ENCODE measurements at regions not wholly inside any gene's neighbourhood (a gene's known extent, or its start where the extent isn't known, plus 50 kb on each side); places are given as distances from the start of the nearest gene placed in this dataset.
A peak's percentile ranks its signal among the peaks of the same experiment; 100 is the strongest.

DNA sequence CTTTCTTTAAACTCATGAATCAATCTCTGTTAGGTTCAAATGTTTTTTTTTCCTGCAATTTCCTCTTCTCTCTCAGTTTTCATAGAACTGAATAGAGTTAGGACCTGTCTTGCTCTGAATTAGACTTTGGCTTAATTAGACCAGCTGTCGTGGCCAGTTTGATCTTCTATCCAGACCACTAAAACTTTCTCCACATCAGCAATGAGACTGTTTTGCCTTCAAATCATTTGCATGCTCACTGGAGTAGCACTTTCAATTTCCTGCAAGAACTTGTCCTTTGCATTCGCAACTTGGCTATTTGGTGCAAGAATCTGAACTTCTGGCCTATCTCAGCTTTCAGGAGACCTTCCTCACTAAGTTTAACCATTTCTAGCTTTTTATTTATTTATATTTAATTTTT lies 2002.2 kb upstream of the PIK3C3 start:
- Histone ChIP-seq H3K27ac (ENCODE audit: low read depth, low read length) (no peak overlapping the region), H3K4me3 (ENCODE audit: extremely low read depth in 1 of 4, insufficient read depth in 2 of 4, low read depth in 3 of 4, low read length in 4 of 4) (no peak overlapping the region), H3K36me3 (ENCODE audit: control insufficient read depth in 2 of 4, insufficient read depth in 4 of 4, low read length in 3 of 4) (no peaks in the 10 kb centered on the region), H4K8ac (ENCODE audit: extremely low read depth, insufficient read depth, low read length) (no peak overlapping the region), H3K4me1 (replicated peaks in 1 of 4; ENCODE audit: control insufficient read depth in 3 of 4, insufficient read depth in 4 of 4, low read length in 3 of 4) (no peaks in the 10 kb centered on the region), H3K4me2 (ENCODE audit: insufficient read depth in 1 of 2, low read depth in 2 of 2, low read length in 2 of 2) (no peak overlapping the region), H3K79me2 (ENCODE audit: control insufficient read depth in 1 of 2, insufficient read depth in 2 of 2, low read length in 2 of 2) (no peaks in the 10 kb centered on the region), H4K91ac (replicated peaks; ENCODE audit: insufficient read length, low read length) (no peak overlapping the region), H3K23ac (ENCODE audit: insufficient read length) (no peak overlapping the region), H2BK120ac (replicated peaks; ENCODE audit: low read depth, low read length) (no peak overlapping the region), H4K20me1 (replicated peaks in 1 of 2; ENCODE audit: control insufficient read depth in 1 of 2, insufficient read depth in 2 of 2, low read length in 2 of 2) (no peaks in the 10 kb centered on the region), H2AFZ (ENCODE audit: low read length) (0 out of 2 replicates have a peak overlapping the region, but pooled peaks have one; percentile 37), H2BK5ac (ENCODE audit: low read depth, low read length) (no peak overlapping the region), H2BK15ac (ENCODE audit: low read length) (no peak overlapping the region), H3K56ac (replicated peaks; ENCODE audit: insufficient read length, low read depth, low read length) (no peak overlapping the region), H3K27me3 (replicated peaks in 1 of 4; ENCODE audit: control insufficient read depth in 3 of 4, extremely low read depth in 1 of 4, insufficient read depth in 3 of 4, low read length in 3 of 4) (no peaks in the 10 kb centered on the region), H3K18ac (ENCODE audit: extremely low read depth, low read length) (no peak overlapping the region), H3K9ac (replicated peaks in 1 of 4; ENCODE audit: extremely low read depth in 1 of 4, low read depth in 3 of 4, low read length in 3 of 4) (no peak overlapping the region), H3K4ac (replicated peaks; ENCODE audit: insufficient read length, low read depth, low read length) (no peak overlapping the region), H3K9me3 (ENCODE audit: insufficient read depth in 2 of 2, low read depth in 1 of 2, low read length in 1 of 2) (no peaks in the 10 kb centered on the region), H2BK20ac (ENCODE audit: low read length) (no peak overlapping the region), H3K23me2 (ENCODE audit: low read depth, low read length) (no peaks in the 10 kb centered on the region; the same call in 1 of the 2 replicates), H2AK5ac (ENCODE audit: low read depth, low read length) (no peak overlapping the region), H2BK12ac (ENCODE audit: low read depth, low read length) (no peak overlapping the region), H3K14ac (ENCODE audit: insufficient read length) (no peak overlapping the region), H4K5ac (ENCODE audit: insufficient read length, low read depth, low read length) (no peak overlapping the region), H3K79me1 (ENCODE audit: low read depth, low read length) (no peaks in the 10 kb centered on the region)
- FAIRE-seq (no peak), DNase-seq (ENCODE audit: low read depth in 1 of 2, low spot score in 2 of 2) (no peak)
- CTCF ChIA-PET (ENCODE audit: partially characterized antibody) = no interaction called here
- WGBS, 2 experiments (ENCODE audit: extremely low coverage in 1 of 2, insufficient coverage in 1 of 2, insufficient read length in 1 of 2, insufficient replicate concordance in 2 of 2, low coverage in 1 of 2, low lambda C conversion rate in 2 of 2, missing lambda C conversion rate in 1 of 2) = 86% methylated on average over 2 of the region's 2 CpGs; no CpG with 5 or more reads in 1 of the 2 experiments
- POLR2A ChIA-PET (ENCODE audit: partially characterized antibody) = no interaction called here
- no peak for TF ChIP-seq CHD1 (IDR thresholded peaks at IDR 0.05; ENCODE audit: low read depth, low read length)
- TF ChIP-seq CREB1 (IDR thresholded peaks at IDR 0.05) = no peak
- no peak for TF ChIP-seq SIRT6 (IDR thresholded peaks at IDR 0.05; ENCODE audit: low read length)
- no peak for TF ChIP-seq POLR2A (IDR thresholded peaks at IDR 0.05; ENCODE audit: control extremely low read depth in 1 of 2, low read depth in 2 of 2, low read length in 2 of 2)
- no peak for TF ChIP-seq CHD2 (IDR thresholded peaks at IDR 0.05; ENCODE audit: low read length)
- TF ChIP-seq RBBP5 (IDR thresholded peaks at IDR 0.05; ENCODE audit: borderline replicate concordance, low read depth, low read length) = no peak
- TF ChIP-seq PHF8 (conservative IDR thresholded peaks at IDR 0.05; ENCODE audit: low read depth, low read length) = no peak
- no peak for TF ChIP-seq RAD21 (IDR thresholded peaks at IDR 0.05 in 1 of 2, conservative IDR thresholded peaks at IDR 0.05 in 1 of 2; ENCODE audit: low read depth in 2 of 2, low read length in 2 of 2)
- no peak for TF ChIP-seq KDM1A (IDR thresholded peaks at IDR 0.05; ENCODE audit: borderline replicate concordance, low read length)
- no peak for TF ChIP-seq SP1 (IDR thresholded peaks at IDR 0.05; ENCODE audit: low read depth, low read length)
- no peak for TF ChIP-seq HDAC2 (IDR thresholded peaks at IDR 0.05; ENCODE audit: borderline replicate concordance in 1 of 2, low read depth in 2 of 2, low read length in 2 of 2)
- no peak for TF ChIP-seq BACH1 (IDR thresholded peaks at IDR 0.05; ENCODE audit: low read length)

Measured in H1 (cell line).